B cell (primary cell): ENCODE measurements at regions not wholly inside any gene's neighbourhood (a gene's known extent, or its start where the extent isn't known, plus 50 kb on each side); places are given as distances from the start of the nearest gene placed in this dataset.

ENCODE experiments used
- EZH2 ChIP-seq: IDR thresholded peaks from 2 replicates; pipeline ENCODE4 v1.6.1; 2012; ENCODE audit warnings: borderline replicate concordance, low read depth, mild to moderate bottlenecking, moderate library complexity, low read length; ENCODE audit not compliant: insufficient read depth, poor library complexity, severe bottlenecking
- TF ChIP-seq, protein P1 (sequence below): fragments of 200-600 bp; IDR thresholded peaks from one replicate; pipeline ENCODE4 v1.8.0; 2022; ENCODE audit warnings: antibody characterized with exemption, mild to moderate bottlenecking

DNA sequence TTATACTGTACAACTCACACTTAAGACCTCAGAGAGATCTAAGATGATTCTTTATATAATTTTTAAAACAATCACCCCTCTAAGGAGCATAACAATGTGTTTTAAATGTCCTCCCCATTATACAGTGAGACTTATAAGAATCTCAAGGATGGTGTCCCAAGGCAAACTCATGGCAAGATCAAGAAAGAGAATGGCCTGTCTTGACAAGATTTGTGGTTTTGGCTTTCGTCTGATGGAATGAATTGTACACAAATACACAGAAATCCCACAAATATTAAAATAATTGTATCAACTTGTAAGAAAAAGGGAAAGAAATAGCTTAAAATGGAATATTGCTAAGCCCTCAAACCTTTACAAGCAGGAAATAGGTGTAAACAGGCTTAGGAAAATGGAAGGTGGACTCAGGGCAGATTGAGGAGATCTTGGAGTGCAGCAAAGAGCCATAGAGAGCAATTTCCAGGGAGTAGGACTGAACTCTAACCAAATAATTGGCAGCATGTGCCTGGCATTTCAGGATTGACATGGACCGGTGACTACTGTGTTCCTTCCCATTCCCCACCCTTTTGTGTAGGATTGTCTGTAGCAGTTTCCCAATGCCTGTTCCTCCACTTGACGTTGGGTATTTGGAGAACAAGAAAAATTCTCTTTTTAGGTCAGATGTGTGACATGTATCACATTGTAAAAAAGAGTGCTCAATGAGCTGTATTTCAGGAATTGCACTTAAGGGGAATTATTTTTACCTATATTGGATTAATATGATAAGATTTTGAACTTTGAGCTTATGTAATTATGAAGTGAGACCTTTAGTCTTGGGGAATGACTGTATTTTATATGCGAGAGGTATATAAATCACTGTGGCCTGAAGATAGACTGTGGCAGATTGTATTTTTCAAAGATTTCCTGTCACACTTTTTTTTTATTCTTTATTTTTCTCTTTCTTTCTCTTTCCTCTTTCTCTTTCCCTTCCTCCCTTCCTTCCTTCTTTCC is 317.8 kb upstream of the SLITRK3 start:
- TF ChIP-seq, protein P1, sequence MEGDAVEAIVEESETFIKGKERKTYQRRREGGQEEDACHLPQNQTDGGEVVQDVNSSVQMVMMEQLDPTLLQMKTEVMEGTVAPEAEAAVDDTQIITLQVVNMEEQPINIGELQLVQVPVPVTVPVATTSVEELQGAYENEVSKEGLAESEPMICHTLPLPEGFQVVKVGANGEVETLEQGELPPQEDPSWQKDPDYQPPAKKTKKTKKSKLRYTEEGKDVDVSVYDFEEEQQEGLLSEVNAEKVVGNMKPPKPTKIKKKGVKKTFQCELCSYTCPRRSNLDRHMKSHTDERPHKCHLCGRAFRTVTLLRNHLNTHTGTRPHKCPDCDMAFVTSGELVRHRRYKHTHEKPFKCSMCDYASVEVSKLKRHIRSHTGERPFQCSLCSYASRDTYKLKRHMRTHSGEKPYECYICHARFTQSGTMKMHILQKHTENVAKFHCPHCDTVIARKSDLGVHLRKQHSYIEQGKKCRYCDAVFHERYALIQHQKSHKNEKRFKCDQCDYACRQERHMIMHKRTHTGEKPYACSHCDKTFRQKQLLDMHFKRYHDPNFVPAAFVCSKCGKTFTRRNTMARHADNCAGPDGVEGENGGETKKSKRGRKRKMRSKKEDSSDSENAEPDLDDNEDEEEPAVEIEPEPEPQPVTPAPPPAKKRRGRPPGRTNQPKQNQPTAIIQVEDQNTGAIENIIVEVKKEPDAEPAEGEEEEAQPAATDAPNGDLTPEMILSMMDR, result no peak
- no peak for TF ChIP-seq EZH2
